Stimulated activated naive CD8-positive, alpha-beta T cell treated with anti-CD3 and anti-CD28 coated beads, Interleukin-15, Interleukin-2, amounts not matched to agents 100 ng/mL and 50 ng/mL, for 24 hours (primary cell): ENCODE measurements at regions not wholly inside any gene's neighbourhood (a gene's known extent, or its start where the extent isn't known, plus 50 kb on each side); places are given as distances from the start of the nearest gene placed in this dataset.

Experiments
- H3K27ac Mint-ChIP-seq: one replicate; pipeline ENCODE4 v1.8.0; 2021; ENCODE audit warnings: mild to moderate bottlenecking, mixed read lengths
- H3K27me3 Mint-ChIP-seq: one replicate; pipeline ENCODE4 v1.8.0; 2021; ENCODE audit warnings: mixed read lengths
- H3K36me3 Mint-ChIP-seq: one replicate; pipeline ENCODE4 v1.8.0; 2021; ENCODE audit warnings: low read depth, mixed read lengths
- H3K4me1 Mint-ChIP-seq: one replicate; pipeline ENCODE4 v1.8.0; 2021; ENCODE audit warnings: low read depth, mixed read lengths
- H3K4me3 Mint-ChIP-seq: one replicate; pipeline ENCODE4 v1.8.0; 2021; ENCODE audit warnings: mild to moderate bottlenecking, mixed read lengths
- H3K9me3 Mint-ChIP-seq: one replicate; pipeline ENCODE4 v1.8.0; 2021; ENCODE audit warnings: mixed read lengths

- H3K9me3 Mint-ChIP-seq: no peaks in the 10 kb centered on the region
Measured at GRCh38 chr20:11792568-11792953, 125.1 kb upstream of the BTBD3 start.

GRCh38 chr20:11794525-11794924 is 123.2 kb upstream of the BTBD3 start:
- H3K27ac Mint-ChIP-seq: no peak overlapping the region
- H3K36me3 Mint-ChIP-seq: no peaks in the 10 kb centered on the region
- no peak overlapping the region for H3K4me3 Mint-ChIP-seq
- no peaks in the 10 kb centered on the region for H3K9me3 Mint-ChIP-seq
- no peaks in the 10 kb centered on the region for H3K27me3 Mint-ChIP-seq
- no peaks in the 10 kb centered on the region for H3K4me1 Mint-ChIP-seq

More at GRCh38 chr20:11792568-11792953, 125.1 kb upstream of the BTBD3 start:
- Mint-ChIP-seq H3K36me3 (no peaks in the 10 kb centered on the region), H3K4me3 (no peak overlapping the region), H3K4me1 (no peaks in the 10 kb centered on the region), H3K27me3 (no peaks in the 10 kb centered on the region), H3K27ac (no peak overlapping the region)

- Mint-ChIP-seq H3K27ac (no peak overlapping the region), H3K27me3 (no peaks in the 10 kb centered on the region), H3K9me3 (no peaks in the 10 kb centered on the region), H3K36me3 (no peaks in the 10 kb centered on the region), H3K4me1 (no peaks in the 10 kb centered on the region), H3K4me3 (no peak overlapping the region)
Measured at GRCh38 chr20:11795071-11795615, 122.5 kb upstream of the BTBD3 start.

- Mint-ChIP-seq H3K36me3 (no peaks in the 10 kb centered on the region), H3K27ac (no peak overlapping the region), H3K4me3 (no peak overlapping the region), H3K4me1 (no peaks in the 10 kb centered on the region), H3K9me3 (no peaks in the 10 kb centered on the region), H3K27me3 (no peaks in the 10 kb centered on the region)
Measured at GRCh38 chr20:11796026-11796425, 121.7 kb upstream of the BTBD3 start.

- no peaks in the 10 kb centered on the region for H3K9me3 Mint-ChIP-seq
- H3K4me1 Mint-ChIP-seq: no peaks in the 10 kb centered on the region
- no peaks in the 10 kb centered on the region for H3K27me3 Mint-ChIP-seq
- no peak overlapping the region for H3K4me3 Mint-ChIP-seq
- no peaks in the 10 kb centered on the region for H3K36me3 Mint-ChIP-seq
- no peak overlapping the region for H3K27ac Mint-ChIP-seq
Measured at GRCh38 chr20:11797156-11797555, 120.5 kb upstream of the BTBD3 start.

- H3K27me3 Mint-ChIP-seq: no peaks in the 10 kb centered on the region
- no peaks in the 10 kb centered on the region for H3K4me1 Mint-ChIP-seq
- no peaks in the 10 kb centered on the region for H3K36me3 Mint-ChIP-seq
- H3K4me3 Mint-ChIP-seq: no peak overlapping the region
- H3K27ac Mint-ChIP-seq: no peak overlapping the region
- no peaks in the 10 kb centered on the region for H3K9me3 Mint-ChIP-seq
Measured at GRCh38 chr20:11799281-11799684, 118.4 kb upstream of the BTBD3 start.

- Mint-ChIP-seq H3K27ac (no peak overlapping the region), H3K36me3 (no peaks in the 10 kb centered on the region), H3K9me3 (no peaks in the 10 kb centered on the region), H3K4me1 (no peaks in the 10 kb centered on the region), H3K4me3 (no peak overlapping the region), H3K27me3 (no peaks in the 10 kb centered on the region)
Measured at GRCh38 chr20:11807054-11808048, 110.3 kb upstream of the BTBD3 start.

GRCh38 chr20:11808841-11809240 is 108.9 kb upstream of the BTBD3 start:
- no peaks in the 10 kb centered on the region for H3K36me3 Mint-ChIP-seq
- H3K27me3 Mint-ChIP-seq: no peaks in the 10 kb centered on the region
- no peaks in the 10 kb centered on the region for H3K9me3 Mint-ChIP-seq
- no peak overlapping the region for H3K27ac Mint-ChIP-seq
- no peaks in the 10 kb centered on the region for H3K4me1 Mint-ChIP-seq
- H3K4me3 Mint-ChIP-seq: no peak overlapping the region

- Mint-ChIP-seq H3K4me3 (no peak overlapping the region), H3K36me3 (no peaks in the 10 kb centered on the region), H3K27me3 (no peaks in the 10 kb centered on the region), H3K9me3 (no peaks in the 10 kb centered on the region), H3K4me1 (no peaks in the 10 kb centered on the region), H3K27ac (no peak overlapping the region)
Measured at GRCh38 chr20:11810311-11811083, 107.2 kb upstream of the BTBD3 start.

GRCh38 chr20:11813106-11813890 is 104.4 kb upstream of the BTBD3 start:
- no peak overlapping the region for H3K27ac Mint-ChIP-seq
- no peaks in the 10 kb centered on the region for H3K4me1 Mint-ChIP-seq
- H3K36me3 Mint-ChIP-seq: no peaks in the 10 kb centered on the region
- no peak overlapping the region for H3K4me3 Mint-ChIP-seq
- no peaks in the 10 kb centered on the region for H3K9me3 Mint-ChIP-seq
- H3K27me3 Mint-ChIP-seq: no peaks in the 10 kb centered on the region

GRCh38 chr20:11814267-11814666 is 103.4 kb upstream of the BTBD3 start:
- H3K9me3 Mint-ChIP-seq: no peaks in the 10 kb centered on the region
- no peaks in the 10 kb centered on the region for H3K36me3 Mint-ChIP-seq
- H3K4me1 Mint-ChIP-seq: no peaks in the 10 kb centered on the region
- H3K27me3 Mint-ChIP-seq: no peaks in the 10 kb centered on the region
- no peak overlapping the region for H3K27ac Mint-ChIP-seq
- no peak overlapping the region for H3K4me3 Mint-ChIP-seq

- H3K27ac Mint-ChIP-seq: no peak overlapping the region
- no peaks in the 10 kb centered on the region for H3K9me3 Mint-ChIP-seq
- no peaks in the 10 kb centered on the region for H3K27me3 Mint-ChIP-seq
- no peaks in the 10 kb centered on the region for H3K36me3 Mint-ChIP-seq
- H3K4me3 Mint-ChIP-seq: no peak overlapping the region
- H3K4me1 Mint-ChIP-seq: no peaks in the 10 kb centered on the region
Measured at GRCh38 chr20:11820838-11821237, 96.9 kb upstream of the BTBD3 start.

- Mint-ChIP-seq H3K9me3 (no peaks in the 10 kb centered on the region), H3K36me3 (no peaks in the 10 kb centered on the region), H3K27ac (no peak overlapping the region), H3K27me3 (no peaks in the 10 kb centered on the region), H3K4me3 (no peak overlapping the region), H3K4me1 (no peaks in the 10 kb centered on the region)
Measured at GRCh38 chr20:11822540-11822794, 95.2 kb upstream of the BTBD3 start.

GRCh38 chr20:11826334-11826733 is 91.4 kb upstream of the BTBD3 start:
- Mint-ChIP-seq H3K4me3 (no peak overlapping the region), H3K4me1 (no peaks in the 10 kb centered on the region), H3K27ac (no peak overlapping the region), H3K27me3 (peaks cover 4% of the 10 kb centered on the region), H3K36me3 (no peaks in the 10 kb centered on the region), H3K9me3 (no peaks in the 10 kb centered on the region)

GRCh38 chr20:11832397-11832796 is 85.3 kb upstream of the BTBD3 start:
- Mint-ChIP-seq H3K4me3 (no peak overlapping the region), H3K27me3 (peaks cover 4% of the 10 kb centered on the region), H3K4me1 (no peaks in the 10 kb centered on the region), H3K9me3 (peaks cover 4% of the 10 kb centered on the region), H3K27ac (no peak overlapping the region), H3K36me3 (no peaks in the 10 kb centered on the region)
